Uterus (tissue), 3 donors: ENCODE measurements at regions not wholly inside any gene's neighbourhood (a gene's known extent, or its start where the extent isn't known, plus 50 kb on each side); places are given as distances from the start of the nearest gene placed in this dataset.

Source experiments
- DNase-seq, 2 donors: peaks; one replicate each; pipeline ENCODE4 v3.0.0-alpha.2; 2019 to 2020
- H3K27ac ChIP-seq, 2 donors: fragments of 200-600 bp; sonication (generic); 1 replicate in 1 of 2; 2 replicates in 1 of 2; pipeline ENCODE4 v1.5.1; 2016 to 2018
- H3K27me3 ChIP-seq, 2 donors: fragments of 200-600 bp; sonication (generic); one replicate each; pipeline ENCODE4 v1.5.1; 2018 to 2019; ENCODE audit warnings: control low read depth in 1 of 2
- H3K36me3 ChIP-seq, 2 donors: fragments of 200-600 bp; sonication (generic); one replicate each; pipeline ENCODE4 v1.5.1; 2019; ENCODE audit warnings: control low read depth in 1 of 2
- H3K4me1 ChIP-seq, 2 donors: fragments of 200-600 bp; sonication (generic); one replicate each; pipeline ENCODE4 v1.5.1; 2018 to 2019; ENCODE audit warnings: control low read depth in 1 of 2
- H3K4me3 ChIP-seq, 2 donors: fragments of 200-600 bp; sonication (generic); 1 replicate in 1 of 2; 2 replicates in 1 of 2; pipeline ENCODE4 v1.5.1; 2018 to 2019; ENCODE audit warnings: mild to moderate bottlenecking in 1 of 2
- H3K9me3 ChIP-seq, 2 donors: fragments of 200-600 bp; sonication (generic); one replicate each; pipeline ENCODE4 v1.5.1; 2019; ENCODE audit warnings: control low read depth in 1 of 2
- POLR2A ChIP-seq, 2 donors: fragments of 450-650 bp; IDR thresholded peaks; one replicate each; pipeline ENCODE4 v1.6.1; 2016; ENCODE audit warnings: antibody characterized with exemption in 2 of 2, mild to moderate bottlenecking in 1 of 2, moderate library complexity in 1 of 2
- intact Hi-C: fragments of 100-400 bp; cut with DNase I; formaldehyde crosslinking; loops from one replicate; pipeline ENCODE4 v1.15.1; 2023; ENCODE audit warnings: low total_unique reads
- TF ChIP-seq, protein P1 (sequence below), 4 experiments: fragments of 200-600 bp in 2 of 4; fragments of 450-650 bp in 2 of 4; sonication (generic) in 2 of 4; IDR thresholded peaks; one replicate each; pipeline ENCODE4 v1.5.1; 2016 to 2019; ENCODE audit warnings: antibody characterized with exemption in 4 of 4, mild to moderate bottlenecking in 2 of 4, moderate library complexity in 1 of 4
- donor health status: DM: yes; HTN: yes; CAD: no.

DNA sequence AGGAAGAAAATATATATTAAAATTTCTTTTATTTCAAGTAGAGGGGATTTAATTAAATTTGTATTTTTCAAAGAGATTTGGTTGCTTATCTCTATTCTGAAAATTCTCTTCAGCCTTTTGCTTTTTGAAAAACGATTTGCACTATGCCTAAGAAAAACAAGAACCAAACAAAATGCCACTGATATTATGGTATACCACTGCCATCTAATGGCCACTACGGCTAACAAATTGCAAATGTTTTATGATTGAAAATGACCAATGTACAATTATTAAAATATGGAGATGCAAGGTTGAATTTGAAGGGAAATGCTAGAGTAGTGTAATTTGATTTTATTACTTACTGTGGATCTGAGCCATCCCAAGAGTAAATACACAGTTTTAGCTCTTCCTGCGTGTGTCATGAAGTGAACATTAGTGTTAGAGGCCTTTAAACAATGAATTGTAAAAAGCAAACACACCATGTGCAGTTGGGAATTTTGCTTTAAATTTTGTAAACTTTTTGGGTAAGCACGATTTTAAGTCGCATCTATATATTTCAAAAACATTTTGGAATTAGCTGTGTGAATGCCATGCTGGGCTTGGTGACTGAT, 137.4 kb upstream of the USP25 start:
- intact Hi-C loops: no loop called here
- no peaks in the 10 kb centered on the region for H3K36me3 ChIP-seq
- H3K27me3 ChIP-seq: no peaks in the 10 kb centered on the region
- no peak overlapping the region for H3K27ac ChIP-seq
- no peaks in the 10 kb centered on the region for H3K4me1 ChIP-seq
- TF ChIP-seq POLR2A (IDR thresholded peaks at IDR 0.05): no peak
- TF ChIP-seq, protein P1, sequence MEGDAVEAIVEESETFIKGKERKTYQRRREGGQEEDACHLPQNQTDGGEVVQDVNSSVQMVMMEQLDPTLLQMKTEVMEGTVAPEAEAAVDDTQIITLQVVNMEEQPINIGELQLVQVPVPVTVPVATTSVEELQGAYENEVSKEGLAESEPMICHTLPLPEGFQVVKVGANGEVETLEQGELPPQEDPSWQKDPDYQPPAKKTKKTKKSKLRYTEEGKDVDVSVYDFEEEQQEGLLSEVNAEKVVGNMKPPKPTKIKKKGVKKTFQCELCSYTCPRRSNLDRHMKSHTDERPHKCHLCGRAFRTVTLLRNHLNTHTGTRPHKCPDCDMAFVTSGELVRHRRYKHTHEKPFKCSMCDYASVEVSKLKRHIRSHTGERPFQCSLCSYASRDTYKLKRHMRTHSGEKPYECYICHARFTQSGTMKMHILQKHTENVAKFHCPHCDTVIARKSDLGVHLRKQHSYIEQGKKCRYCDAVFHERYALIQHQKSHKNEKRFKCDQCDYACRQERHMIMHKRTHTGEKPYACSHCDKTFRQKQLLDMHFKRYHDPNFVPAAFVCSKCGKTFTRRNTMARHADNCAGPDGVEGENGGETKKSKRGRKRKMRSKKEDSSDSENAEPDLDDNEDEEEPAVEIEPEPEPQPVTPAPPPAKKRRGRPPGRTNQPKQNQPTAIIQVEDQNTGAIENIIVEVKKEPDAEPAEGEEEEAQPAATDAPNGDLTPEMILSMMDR (IDR thresholded peaks at IDR 0.05): peak; percentile 57 to 74 (median 63)
- DNase-seq: no peak
- H3K9me3 ChIP-seq: no peaks in the 10 kb centered on the region
- no peak overlapping the region for H3K4me3 ChIP-seq

- no peak for DNase-seq
- no peaks in the 10 kb centered on the region for H3K4me1 ChIP-seq
- H3K27ac ChIP-seq: no peak overlapping the region
- H3K27me3 ChIP-seq: no peaks in the 10 kb centered on the region
- intact Hi-C loops: no loop called here
- H3K4me3 ChIP-seq: no peak overlapping the region
- no peaks in the 10 kb centered on the region for H3K36me3 ChIP-seq
- H3K9me3 ChIP-seq: no peaks in the 10 kb centered on the region
- TF ChIP-seq, protein P1 (IDR thresholded peaks at IDR 0.05): no peak
- no peak for TF ChIP-seq POLR2A (IDR thresholded peaks at IDR 0.05)
Measured at GRCh38 chr21:15592957-15593356, 136.8 kb upstream of the USP25 start.

GRCh38 chr21:15601390-15601789, 128.4 kb upstream of the USP25 start:
- DNase-seq: no peak
- no peak for TF ChIP-seq POLR2A (IDR thresholded peaks at IDR 0.05)
- TF ChIP-seq, protein P1 (IDR thresholded peaks at IDR 0.05): no peak
- H3K9me3 ChIP-seq: no peaks in the 10 kb centered on the region
- intact Hi-C loops: no loop called here
- no peaks in the 10 kb centered on the region for H3K27me3 ChIP-seq
- no peaks in the 10 kb centered on the region for H3K36me3 ChIP-seq
- no peaks in the 10 kb centered on the region for H3K4me1 ChIP-seq
- no peak overlapping the region for H3K27ac ChIP-seq
- H3K4me3 ChIP-seq: no peak overlapping the region

DNA sequence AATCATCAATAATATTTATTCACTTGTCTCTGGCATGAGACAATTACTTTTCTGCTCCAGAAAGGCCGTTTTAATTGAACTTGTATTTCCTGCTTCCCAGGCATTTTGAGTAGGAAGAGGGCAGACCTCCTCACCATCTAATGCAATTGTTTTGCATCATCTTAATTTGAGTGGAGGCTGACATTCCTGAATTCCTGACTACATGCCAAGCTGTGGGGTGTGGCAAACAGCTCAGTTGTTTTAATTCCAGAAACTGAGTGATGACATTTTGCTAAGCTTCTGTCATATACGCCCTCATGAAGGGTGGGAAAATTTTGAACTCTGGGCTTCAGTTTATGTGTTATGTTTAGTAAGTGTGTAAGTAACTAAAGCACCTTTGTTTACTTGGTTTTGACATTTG, 125.4 kb upstream of the USP25 start:
- TF ChIP-seq, protein P1 (IDR thresholded peaks at IDR 0.05): no peak
- TF ChIP-seq POLR2A (IDR thresholded peaks at IDR 0.05): no peak
- no peaks in the 10 kb centered on the region for H3K4me1 ChIP-seq
- DNase-seq: no peak
- H3K36me3 ChIP-seq: no peaks in the 10 kb centered on the region
- no peaks in the 10 kb centered on the region for H3K9me3 ChIP-seq
- H3K4me3 ChIP-seq: no peak overlapping the region
- no peak overlapping the region for H3K27ac ChIP-seq
- intact Hi-C loops: no loop called here
- H3K27me3 ChIP-seq: no peaks in the 10 kb centered on the region

- TF ChIP-seq POLR2A (IDR thresholded peaks at IDR 0.05): no peak
- TF ChIP-seq, protein P1 (IDR thresholded peaks at IDR 0.05): no peak
- Histone ChIP-seq H3K9me3 (no peaks in the 10 kb centered on the region), H3K4me3 (no peak overlapping the region), H3K27me3 (no peaks in the 10 kb centered on the region), H3K4me1 (peaks cover 0 to 5% of the 10 kb centered on the region in 2 donors), H3K27ac (peak overlapping the region in 1 of 2 donors; percentile 17), H3K36me3 (no peaks in the 10 kb centered on the region)
- intact Hi-C loops: no loop called here
- no peak for DNase-seq
Measured at GRCh38 chr21:15614766-15615165, 115.0 kb upstream of the USP25 start.
